Breast epithelium (tissue), 4 donors: ENCODE measurements at regions not wholly inside any gene's neighbourhood (a gene's known extent, or its start where the extent isn't known, plus 50 kb on each side); places are given as distances from the start of the nearest gene placed in this dataset.

Experiments used
- DNase-seq, 2 donors: peaks; one replicate each; pipeline ENCODE4 v3.0.0-alpha.2; 2019; ENCODE audit warnings: low spot score in 2 of 2
- H3K27ac ChIP-seq, 2 donors: fragments of 200-600 bp; sonication (generic) in 1 of 2; one replicate each; pipeline ENCODE4 v1.5.1; 2016 to 2019; ENCODE audit warnings: mild to moderate bottlenecking in 1 of 2
- H3K27me3 ChIP-seq, 2 donors: fragments of 200-600 bp; sonication (generic) in 1 of 2; one replicate each; pipeline versions ENCODE4 v1.5.1 to v1.6.0; 2017 to 2019; ENCODE audit warnings: control low read depth in 1 of 2, mild to moderate bottlenecking in 1 of 2
- H3K36me3 ChIP-seq: fragments of 200-600 bp; one replicate; pipeline ENCODE4 v1.5.1; 2019
- H3K4me1 ChIP-seq, 2 donors: fragments of 200-600 bp; sonication (generic); one replicate each; pipeline ENCODE4 v1.5.1; 2016 to 2019; ENCODE audit warnings: control low read depth in 1 of 2
- H3K4me3 ChIP-seq, 3 donors: fragments of 200-600 bp; sonication (generic); 1 replicate in 2 of 3; 2 replicates in 1 of 3; pipeline ENCODE4 v1.5.1; 2016 to 2019; ENCODE audit warnings: mild to moderate bottlenecking in 3 of 3, moderate library complexity in 2 of 3
- H3K9me3 ChIP-seq, 2 donors: fragments of 200-600 bp; sonication (generic) in 1 of 2; one replicate each; pipeline ENCODE4 v1.5.1; 2016 to 2019; ENCODE audit warnings: control low read depth in 1 of 2
- CTCF ChIP-seq, 3 donors: fragments of 450-650 bp; IDR thresholded peaks; one replicate each; pipeline ENCODE4 v1.5.1; 2016 to 2017; ENCODE audit warnings: antibody characterized with exemption in 3 of 3, mild to moderate bottlenecking in 3 of 3, moderate library complexity in 3 of 3
- POLR2A ChIP-seq: fragments of 450-650 bp; IDR thresholded peaks from one replicate; pipeline ENCODE4 v1.6.1; 2016; ENCODE audit warnings: antibody characterized with exemption, mild to moderate bottlenecking, moderate library complexity
- POLR2AphosphoS5 ChIP-seq, 3 donors: sonication (generic); formaldehyde crosslinking; IDR thresholded peaks; one replicate each; pipeline ENCODE4 v1.6.1; 2017; ENCODE audit warnings: antibody characterized with exemption in 3 of 3
- intact Hi-C: fragments of 100-400 bp; cut with DNase I; formaldehyde crosslinking; loops from one replicate; pipeline ENCODE4 v1.15.1; 2023; ENCODE audit warnings: low total_unique reads

GRCh38 chr7:115078386-115078785 lies 156.5 kb downstream of the MDFIC start:
- Histone ChIP-seq H3K27ac (no peak overlapping the region), H3K4me3 (no peak overlapping the region), H3K27me3 (no peaks in the 10 kb centered on the region), H3K4me1 (no peaks in the 10 kb centered on the region), H3K9me3 (no peaks in the 10 kb centered on the region), H3K36me3 (no peaks in the 10 kb centered on the region)
- TF ChIP-seq POLR2AphosphoS5 (IDR thresholded peaks at IDR 0.05) (no peak), POLR2A (no peak)
- DNase-seq, result no peak
- intact Hi-C loops, result loop anchor here (5.0 kb wide), 1 partner anchor 379 kb away; no protein-coding TSS in a partner anchor

GRCh38 chr7:115070311-115070710 lies 148.4 kb downstream of the MDFIC start:
- H3K36me3 ChIP-seq, result no peaks in the 10 kb centered on the region
- H3K9me3 ChIP-seq, result no peaks in the 10 kb centered on the region
- H3K4me1 ChIP-seq, result no peaks in the 10 kb centered on the region
- H3K4me3 ChIP-seq, result no peak overlapping the region
- TF ChIP-seq CTCF (IDR thresholded peaks at IDR 0.05), result no peak
- no peak for TF ChIP-seq POLR2A
- TF ChIP-seq POLR2AphosphoS5 (IDR thresholded peaks at IDR 0.05), result no peak
- H3K27me3 ChIP-seq, result no peaks in the 10 kb centered on the region
- no peak overlapping the region for H3K27ac ChIP-seq
- intact Hi-C loops, result no loop called here
- DNase-seq, result no peak
